Glomerular endothelial cell (primary cell): ENCODE measurements at regions not wholly inside any gene's neighbourhood (a gene's known extent, or its start where the extent isn't known, plus 50 kb on each side); places are given as distances from the start of the nearest gene placed in this dataset.

Experiments
- DNase-seq: peaks from one replicate; pipeline ENCODE4 v3.0.0-alpha.2; 2011; ENCODE audit warnings: low read depth, low spot score; ENCODE audit errors: extremely low read depth

DNA sequence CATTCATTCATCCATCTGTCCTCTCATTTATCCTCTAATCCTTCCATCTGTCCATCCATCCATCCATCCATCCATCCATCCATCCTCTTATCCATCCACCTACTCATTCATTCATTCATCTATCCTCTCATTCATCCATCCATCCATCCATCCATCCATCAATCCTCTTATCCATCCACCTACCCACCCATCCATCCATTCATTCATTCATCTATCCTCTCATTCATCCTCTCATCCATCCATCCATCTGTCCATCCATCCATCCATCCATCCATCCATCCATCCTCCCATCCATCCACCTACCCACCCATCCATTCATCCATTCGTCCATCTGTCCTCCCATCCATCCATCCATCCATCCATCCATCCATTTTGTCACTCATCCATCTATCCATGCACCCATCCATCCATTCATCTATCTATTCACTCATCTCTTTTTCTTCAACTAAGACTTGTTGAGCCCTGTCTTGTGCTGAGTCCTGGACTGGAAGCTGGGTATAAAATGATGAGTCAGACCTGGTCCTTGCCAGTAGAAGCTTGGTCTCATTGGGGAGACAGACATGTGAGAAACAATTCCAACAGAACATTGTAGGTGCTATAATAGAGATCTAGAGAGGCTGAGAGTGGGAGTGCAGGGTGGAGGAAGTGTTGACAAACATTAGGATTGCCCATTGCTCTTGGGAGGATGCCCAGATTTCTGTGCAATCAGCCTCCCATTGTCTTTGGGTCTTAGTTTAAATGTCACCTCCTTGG, 55.0 kb upstream of the IER5L start:
- DNase-seq: no peak

DNA sequence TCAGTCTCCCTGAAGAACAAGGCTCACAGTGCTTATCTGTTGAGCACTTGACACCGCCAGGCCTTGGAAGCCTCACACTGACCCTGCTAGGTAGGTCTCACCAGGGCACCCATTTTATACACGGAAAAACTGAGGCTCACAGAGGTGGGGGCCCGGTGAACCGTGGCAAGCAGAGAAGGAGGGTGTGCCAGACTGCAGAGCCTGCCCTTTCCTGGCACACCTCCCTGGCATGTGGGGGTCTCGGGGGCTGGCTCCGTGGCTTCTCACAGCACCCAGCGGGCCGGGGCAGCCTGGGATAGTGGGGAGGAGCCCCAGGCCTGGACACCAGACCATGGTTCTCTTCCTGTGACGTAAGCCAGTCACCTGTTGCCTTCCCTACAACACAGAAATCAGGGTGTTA, 53.7 kb upstream of the IER5L start:
- no peak for DNase-seq

- no peak for DNase-seq
Measured at GRCh38 chr9:129231022-129231739, 53.1 kb upstream of the IER5L start.

- no peak for DNase-seq
Measured at GRCh38 chr9:129230302-129230701, 52.2 kb upstream of the IER5L start.
